Bronchial epithelial cell (primary cell): ENCODE measurements at regions not wholly inside any gene's neighbourhood (a gene's known extent, or its start where the extent isn't known, plus 50 kb on each side); places are given as distances from the start of the nearest gene placed in this dataset.

ENCODE experiments used
- DNase-seq: peaks from one replicate; pipeline ENCODE4 v3.0.0-alpha.2; 2010; ENCODE audit warnings: low read depth
- FAIRE-seq: peaks from 2 replicates; lab custom pipeline; 2011; peaks lifted over from hg19 to GRCh38; lab: Jason Lieb, UNC
- H3K27me3 ChIP-seq: 2 replicates; pipeline ENCODE4 v1.5.1; 2011; ENCODE audit warnings: low read length; ENCODE audit not compliant: control insufficient read depth, insufficient read depth
- H3K36me3 ChIP-seq: 2 replicates; pipeline ENCODE4 v1.5.1; 2011; ENCODE audit warnings: low read length; ENCODE audit not compliant: control insufficient read depth, insufficient read depth
- H3K4me3 ChIP-seq: 2 replicates; pipeline ENCODE4 v1.5.1; 2011; ENCODE audit warnings: mild to moderate bottlenecking, low read depth, low read length, control low read depth
- CTCF ChIP-seq: IDR thresholded peaks from 2 replicates; pipeline ENCODE4 v1.5.1; 2011; ENCODE audit warnings: mild to moderate bottlenecking, moderate library complexity, low read length, control low read depth, inconsistent platforms; ENCODE audit not compliant: insufficient read depth, severe bottlenecking

GRCh38 chr14:25667387-25667786, 617.4 kb upstream of the STXBP6 start:
- Histone ChIP-seq H3K27me3 (no peaks in the 10 kb centered on the region), H3K4me3 (no peak overlapping the region), H3K36me3 (no peaks in the 10 kb centered on the region)
- DNase-seq (no peak), FAIRE-seq (no peak)
- no peak for TF ChIP-seq CTCF

GRCh38 chr14:25666877-25667276, 616.9 kb upstream of the STXBP6 start:
- no peak for TF ChIP-seq CTCF
- no peak for DNase-seq
- H3K36me3 ChIP-seq = no peaks in the 10 kb centered on the region
- no peak overlapping the region for H3K4me3 ChIP-seq
- H3K27me3 ChIP-seq = no peaks in the 10 kb centered on the region
- FAIRE-seq = no peak

GRCh38 chr14:25658988-25659387, 609.0 kb upstream of the STXBP6 start:
- Histone ChIP-seq H3K27me3 (no peaks in the 10 kb centered on the region), H3K4me3 (no peak overlapping the region), H3K36me3 (no peaks in the 10 kb centered on the region)
- no peak for FAIRE-seq
- DNase-seq = no peak
- no peak for TF ChIP-seq CTCF

- Histone ChIP-seq H3K36me3 (no peaks in the 10 kb centered on the region), H3K4me3 (no peak overlapping the region), H3K27me3 (no peaks in the 10 kb centered on the region)
- FAIRE-seq = no peak
- no peak for TF ChIP-seq CTCF
- no peak for DNase-seq
Observed at GRCh38 chr14:25630447-25630846, 580.5 kb upstream of the STXBP6 start.

- H3K27me3 ChIP-seq = no peaks in the 10 kb centered on the region
- FAIRE-seq (no peak), DNase-seq (no peak)
- H3K36me3 ChIP-seq = no peaks in the 10 kb centered on the region
- TF ChIP-seq CTCF = no peak
- no peak overlapping the region for H3K4me3 ChIP-seq
Observed at GRCh38 chr14:25628978-25629377, 579.0 kb upstream of the STXBP6 start.

- FAIRE-seq (no peak), DNase-seq (no peak)
- H3K36me3 ChIP-seq = no peaks in the 10 kb centered on the region
- no peak for TF ChIP-seq CTCF
- no peak overlapping the region for H3K4me3 ChIP-seq
- no peaks in the 10 kb centered on the region for H3K27me3 ChIP-seq
Observed at GRCh38 chr14:25628390-25628789, 578.4 kb upstream of the STXBP6 start.
